ENCODE measurements at regions not wholly inside any gene's neighbourhood (a gene's known extent, or its start where the extent isn't known, plus 50 kb on each side); places are given as distances from the start of the nearest gene placed in this dataset.

GRCh38 chr5:152824316-152824715 lies 419.2 kb upstream of the NMUR2 start:
- no peak for TF ChIP-seq YY1 (IDR thresholded peaks at IDR 0.05; ENCODE audit: extremely low read depth, insufficient replicate concordance, low read depth, low read length)
- no peak for TF ChIP-seq POLR2AphosphoS5 (IDR thresholded peaks at IDR 0.05; ENCODE audit: low read depth, low read length)
